HEK293 (cell line): ENCODE measurements at regions not wholly inside any gene's neighbourhood (a gene's known extent, or its start where the extent isn't known, plus 50 kb on each side); places are given as distances from the start of the nearest gene placed in this dataset.
"Not testable (repeated sequence)": the region's sequence is repeated elsewhere in the genome, so short reads cannot be mapped to it uniquely, and the experiment has no call there.

Source experiments
- REPIN1 ChIP-seq: fragments of 450-650 bp; formaldehyde crosslinking; IDR thresholded peaks from 2 replicates; pipeline ENCODE4 v1.5.1; 2017; ENCODE audit warnings: missing biosample characterization, missing genetic modification characterization, low read depth
- ZBTB11 ChIP-seq: fragments of 450-650 bp; formaldehyde crosslinking; conservative IDR thresholded peaks from 2 replicates; pipeline ENCODE4 v1.5.1; 2016; ENCODE audit warnings: low read depth, missing biosample characterization, missing genetic modification characterization
- ZNF175 ChIP-seq: fragments of 450-650 bp; formaldehyde crosslinking; IDR thresholded peaks from 2 replicates; pipeline ENCODE4 v1.5.1; 2016; ENCODE audit warnings: missing biosample characterization, missing genetic modification characterization
- TF ChIP-seq, protein P1 (sequence below): fragments of 450-650 bp; formaldehyde crosslinking; IDR thresholded peaks from 2 replicates; pipeline ENCODE4 v1.5.1; 2016; ENCODE audit warnings: missing biosample characterization, missing genetic modification characterization

DNA sequence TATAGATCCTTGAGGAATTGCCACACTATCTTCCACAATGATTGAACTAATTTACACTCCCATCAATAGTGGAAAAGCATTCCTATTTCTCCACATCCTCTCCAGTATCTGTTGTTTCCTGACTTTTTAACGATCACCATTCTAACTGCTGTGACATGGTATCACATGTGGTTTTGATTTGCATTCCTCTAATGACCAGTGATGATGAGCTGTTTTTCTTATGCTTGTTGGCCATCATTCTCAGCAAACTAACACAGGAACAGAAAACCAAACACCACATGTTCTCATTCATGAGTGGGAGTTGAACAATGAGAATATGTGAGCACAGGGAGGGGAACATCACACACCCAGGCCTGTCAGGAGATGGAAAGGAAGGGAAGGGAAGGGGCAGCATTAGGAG is 411.8 kb downstream of the BTG1 start:
- not testable (repeated sequence) for TF ChIP-seq ZBTB11; REPIN1 (tag by site-specific recombination); ZNF175 (tag by site-specific recombination)
- TF ChIP-seq, protein P1, sequence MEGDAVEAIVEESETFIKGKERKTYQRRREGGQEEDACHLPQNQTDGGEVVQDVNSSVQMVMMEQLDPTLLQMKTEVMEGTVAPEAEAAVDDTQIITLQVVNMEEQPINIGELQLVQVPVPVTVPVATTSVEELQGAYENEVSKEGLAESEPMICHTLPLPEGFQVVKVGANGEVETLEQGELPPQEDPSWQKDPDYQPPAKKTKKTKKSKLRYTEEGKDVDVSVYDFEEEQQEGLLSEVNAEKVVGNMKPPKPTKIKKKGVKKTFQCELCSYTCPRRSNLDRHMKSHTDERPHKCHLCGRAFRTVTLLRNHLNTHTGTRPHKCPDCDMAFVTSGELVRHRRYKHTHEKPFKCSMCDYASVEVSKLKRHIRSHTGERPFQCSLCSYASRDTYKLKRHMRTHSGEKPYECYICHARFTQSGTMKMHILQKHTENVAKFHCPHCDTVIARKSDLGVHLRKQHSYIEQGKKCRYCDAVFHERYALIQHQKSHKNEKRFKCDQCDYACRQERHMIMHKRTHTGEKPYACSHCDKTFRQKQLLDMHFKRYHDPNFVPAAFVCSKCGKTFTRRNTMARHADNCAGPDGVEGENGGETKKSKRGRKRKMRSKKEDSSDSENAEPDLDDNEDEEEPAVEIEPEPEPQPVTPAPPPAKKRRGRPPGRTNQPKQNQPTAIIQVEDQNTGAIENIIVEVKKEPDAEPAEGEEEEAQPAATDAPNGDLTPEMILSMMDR: not testable (repeated sequence)
